ENCODE measurements at regions not wholly inside any gene's neighbourhood (a gene's known extent, or its start where the extent isn't known, plus 50 kb on each side); places are given as distances from the start of the nearest gene placed in this dataset.

GRCh38 chr12:25655702-25656101 is 102.6 kb upstream of the LMNTD1 start:
- no peak for DNase-seq (ENCODE audit: low read depth)
- no peak for TF ChIP-seq CTCF (IDR thresholded peaks at IDR 0.05; ENCODE audit: insufficient read depth, low read depth, low read length, missing control alignments)
- H3K4me3 ChIP-seq (ENCODE audit: low read depth, low read length), result no peak overlapping the region

DNA sequence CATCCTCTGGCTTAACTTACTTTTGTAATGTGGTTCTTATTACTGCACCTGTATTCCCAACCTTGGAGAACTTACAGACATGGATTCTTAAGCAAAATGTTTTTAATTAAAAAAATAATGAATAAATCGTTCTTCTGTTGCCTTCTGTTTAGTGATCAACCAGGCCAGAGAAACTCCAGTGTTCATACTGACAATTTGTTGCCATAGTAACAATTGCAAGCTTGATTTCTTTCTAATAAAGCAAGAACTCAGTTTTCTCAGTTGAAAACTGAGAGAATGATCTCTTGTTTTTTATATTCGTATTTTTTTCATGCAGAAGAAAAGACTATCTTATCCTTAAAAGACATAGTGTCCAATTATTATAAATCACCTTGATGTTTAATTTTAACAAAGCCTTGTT is 106.5 kb upstream of the LMNTD1 start:
- no peak for DNase-seq (ENCODE audit: low read depth)
- no peak overlapping the region for H3K4me3 ChIP-seq (ENCODE audit: low read depth, low read length)
- no peak for TF ChIP-seq CTCF (IDR thresholded peaks at IDR 0.05; ENCODE audit: insufficient read depth, low read depth, low read length, missing control alignments)

DNA sequence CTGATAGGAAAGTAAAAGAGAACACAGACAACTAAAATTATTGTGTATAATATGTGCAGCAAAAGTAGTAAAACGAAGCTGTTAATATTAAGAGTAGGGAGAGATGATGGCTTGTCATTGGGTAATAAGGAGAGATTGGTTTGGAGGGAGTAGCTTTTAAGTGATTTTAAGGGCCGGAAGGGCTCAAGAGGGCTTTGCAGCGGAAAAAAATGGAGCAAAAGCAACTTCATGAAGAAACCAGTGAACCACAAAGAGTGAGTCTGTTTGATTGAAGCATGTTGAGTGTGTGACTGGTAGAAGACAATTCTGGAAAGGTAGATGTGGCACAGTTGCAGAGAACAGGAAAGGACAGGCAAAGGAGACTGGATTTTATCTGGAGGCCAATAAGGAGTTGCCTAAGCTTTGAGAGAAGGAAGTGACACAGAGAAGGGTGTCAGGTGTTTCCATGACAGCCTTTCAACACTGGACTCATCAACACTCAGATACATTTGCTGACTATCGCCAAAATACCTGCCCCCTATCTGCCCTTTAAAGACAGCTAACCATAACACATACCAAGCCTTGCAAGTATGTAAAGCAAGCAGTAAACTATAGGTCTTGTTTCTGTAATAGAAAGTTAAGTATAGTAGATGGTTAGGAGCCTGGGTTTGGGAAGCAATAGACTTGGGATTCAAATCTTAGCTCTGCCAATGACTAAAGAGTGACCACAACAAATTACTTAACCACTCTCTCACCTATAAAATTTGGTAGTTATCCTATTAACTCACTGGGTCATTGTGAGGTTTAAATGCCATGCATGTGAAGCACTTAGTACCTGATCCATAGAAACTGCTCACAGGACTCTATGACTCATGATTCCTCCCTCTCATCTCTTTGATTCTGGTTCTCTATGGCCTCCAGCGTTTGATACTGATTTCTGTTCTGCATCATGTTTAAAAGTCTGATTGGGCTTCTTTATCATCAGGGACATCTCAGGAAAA is 117.3 kb upstream of the LMNTD1 start:
- no peak for DNase-seq (ENCODE audit: low read depth)
- no peak overlapping the region for H3K4me3 ChIP-seq (ENCODE audit: low read depth, low read length)
- TF ChIP-seq CTCF (IDR thresholded peaks at IDR 0.05; ENCODE audit: insufficient read depth, low read depth, low read length, missing control alignments), result no peak

DNA sequence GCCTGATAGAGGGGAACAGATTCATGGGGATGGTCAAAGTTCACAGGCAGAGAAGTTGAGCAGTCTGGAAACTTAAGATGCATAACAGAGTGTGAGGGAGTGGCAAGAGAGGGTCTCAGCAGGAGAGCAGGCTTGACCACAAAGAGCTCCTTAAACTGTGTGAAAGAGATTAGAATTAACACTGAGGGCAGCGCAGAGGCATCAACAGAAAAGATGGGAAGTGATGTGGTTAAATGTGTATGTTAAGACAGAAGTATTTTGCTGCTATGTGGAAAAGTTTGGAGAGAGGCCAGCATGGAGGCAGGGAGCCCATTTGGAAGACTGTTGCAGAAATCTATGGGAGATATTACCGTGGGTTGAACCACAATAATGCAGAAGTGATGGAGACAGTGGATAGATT is 122.7 kb upstream of the LMNTD1 start:
- no peak for DNase-seq (ENCODE audit: low read depth)
- TF ChIP-seq CTCF (IDR thresholded peaks at IDR 0.05; ENCODE audit: insufficient read depth, low read depth, low read length, missing control alignments), result no peak
- H3K4me3 ChIP-seq (ENCODE audit: low read depth, low read length), result no peak overlapping the region

- no peak for TF ChIP-seq CTCF (IDR thresholded peaks at IDR 0.05; ENCODE audit: insufficient read depth, low read depth, low read length, missing control alignments)
- DNase-seq (ENCODE audit: low read depth), result no peak
- no peak overlapping the region for H3K4me3 ChIP-seq (ENCODE audit: low read depth, low read length)
These were observed 124.3 kb upstream of the LMNTD1 start for GRCh38 chr12:25677232-25677937.

DNA sequence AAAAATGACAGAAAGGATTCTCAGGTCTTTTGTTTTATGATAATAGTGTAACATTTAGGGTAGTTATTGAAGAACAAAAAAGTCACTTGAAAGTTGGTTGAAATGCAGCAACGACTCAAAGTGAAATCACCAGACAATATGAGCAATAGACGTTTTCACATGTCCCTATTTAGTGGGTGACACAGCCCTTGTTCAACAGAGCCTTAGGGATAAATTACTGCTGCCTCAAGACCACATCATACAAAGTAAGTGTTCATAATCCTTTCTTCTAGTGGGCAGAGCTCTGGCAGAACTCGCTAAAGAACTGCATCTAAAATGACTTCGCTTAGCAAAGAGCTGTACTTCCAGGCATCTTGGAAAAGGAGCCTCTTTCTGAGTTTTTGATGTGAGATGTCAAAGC is 128.5 kb upstream of the LMNTD1 start:
- TF ChIP-seq CTCF (IDR thresholded peaks at IDR 0.05; ENCODE audit: insufficient read depth, low read depth, low read length, missing control alignments), result no peak
- H3K4me3 ChIP-seq (ENCODE audit: low read depth, low read length), result no peak overlapping the region
- DNase-seq (ENCODE audit: low read depth), result no peak
